ENCODE measurements at regions not wholly inside any gene's neighbourhood (a gene's known extent, or its start where the extent isn't known, plus 50 kb on each side); places are given as distances from the start of the nearest gene placed in this dataset.
"Not testable (repeated sequence)": the region's sequence is repeated elsewhere in the genome, so short reads cannot be mapped to it uniquely, and the experiment has no call there.

DNA sequence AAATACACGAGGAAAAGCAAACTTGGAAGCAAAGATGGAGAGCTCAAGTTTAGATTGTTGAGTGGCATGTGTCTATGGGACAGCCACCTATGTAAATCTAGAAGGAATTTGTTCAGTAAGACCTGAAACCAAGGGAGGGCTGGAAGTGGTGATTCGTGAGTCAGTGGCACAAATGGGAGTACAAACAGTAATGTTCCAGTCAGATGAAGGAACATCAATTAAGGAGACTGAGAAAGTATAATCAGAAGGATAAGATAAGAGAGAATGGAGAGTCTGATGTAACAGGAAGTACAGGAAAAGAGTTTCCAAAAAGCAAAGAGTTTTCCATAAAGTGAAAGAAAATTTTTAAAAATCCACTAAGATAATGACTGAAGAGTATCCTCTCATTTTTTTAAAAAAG is 544.2 kb downstream of the KIF20B start:
- Histone ChIP-seq H3K27me3 (ENCODE audit: control insufficient read depth, insufficient read depth, low read length) (no peaks in the 10 kb centered on the region), H3K4me3 (ENCODE audit: low read length in 3 of 3) (no peak overlapping the region), H3K27ac (ENCODE audit: low read depth in 2 of 2, low read length in 2 of 2) (no peak overlapping the region), H3K4me1 (ENCODE audit: control insufficient read depth in 2 of 3, insufficient read depth in 2 of 3, low read depth in 1 of 3, low read length in 3 of 3) (no peaks in the 10 kb centered on the region), H3K9me3 (ENCODE audit: control insufficient read depth in 2 of 3, insufficient read depth in 1 of 3, low read length in 3 of 3) (no peaks in the 10 kb centered on the region), H3K9ac (ENCODE audit: low read length in 3 of 3) (no peak overlapping the region), H3K36me3 (ENCODE audit: control insufficient read depth in 2 of 3, insufficient read depth in 3 of 3, low read length in 3 of 3) (no peaks in the 10 kb centered on the region)
- intact Hi-C loops (cut with DNase I), result no loop called here
- TF ChIP-seq, protein P1, sequence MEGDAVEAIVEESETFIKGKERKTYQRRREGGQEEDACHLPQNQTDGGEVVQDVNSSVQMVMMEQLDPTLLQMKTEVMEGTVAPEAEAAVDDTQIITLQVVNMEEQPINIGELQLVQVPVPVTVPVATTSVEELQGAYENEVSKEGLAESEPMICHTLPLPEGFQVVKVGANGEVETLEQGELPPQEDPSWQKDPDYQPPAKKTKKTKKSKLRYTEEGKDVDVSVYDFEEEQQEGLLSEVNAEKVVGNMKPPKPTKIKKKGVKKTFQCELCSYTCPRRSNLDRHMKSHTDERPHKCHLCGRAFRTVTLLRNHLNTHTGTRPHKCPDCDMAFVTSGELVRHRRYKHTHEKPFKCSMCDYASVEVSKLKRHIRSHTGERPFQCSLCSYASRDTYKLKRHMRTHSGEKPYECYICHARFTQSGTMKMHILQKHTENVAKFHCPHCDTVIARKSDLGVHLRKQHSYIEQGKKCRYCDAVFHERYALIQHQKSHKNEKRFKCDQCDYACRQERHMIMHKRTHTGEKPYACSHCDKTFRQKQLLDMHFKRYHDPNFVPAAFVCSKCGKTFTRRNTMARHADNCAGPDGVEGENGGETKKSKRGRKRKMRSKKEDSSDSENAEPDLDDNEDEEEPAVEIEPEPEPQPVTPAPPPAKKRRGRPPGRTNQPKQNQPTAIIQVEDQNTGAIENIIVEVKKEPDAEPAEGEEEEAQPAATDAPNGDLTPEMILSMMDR (IDR thresholded peaks at IDR 0.05; ENCODE audit: borderline replicate concordance, extremely low read depth, insufficient read depth), result no peak
- no peak for DNase-seq
- no peak for FAIRE-seq

DNA sequence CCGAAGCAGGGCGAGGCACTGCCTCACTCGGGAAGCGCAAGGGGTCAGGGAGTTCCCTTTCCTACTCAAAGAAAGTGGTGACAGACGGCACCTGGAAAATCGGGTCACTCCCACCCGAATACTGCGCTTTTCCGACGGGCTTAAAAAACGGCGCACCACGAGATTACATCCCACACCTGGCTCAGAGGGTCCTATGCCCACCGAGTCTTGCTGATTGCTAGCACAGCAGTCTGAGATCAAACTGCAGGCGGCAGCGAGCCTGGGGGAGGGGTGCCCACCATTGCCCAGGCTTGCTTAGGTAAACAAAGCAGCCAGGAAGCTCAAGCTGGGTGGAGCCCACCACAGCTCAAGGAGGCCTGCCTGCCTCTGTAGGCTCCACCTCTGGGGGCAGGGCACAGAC is 549.4 kb downstream of the KIF20B start:
- DNase-seq; H3K27me3 ChIP-seq (ENCODE audit: control insufficient read depth, insufficient read depth, low read length); intact Hi-C loops (cut with DNase I); H3K36me3 ChIP-seq (ENCODE audit: control insufficient read depth in 2 of 3, insufficient read depth in 3 of 3, low read length in 3 of 3); H3K9ac ChIP-seq (ENCODE audit: low read length in 3 of 3); H3K4me1 ChIP-seq (ENCODE audit: control insufficient read depth in 2 of 3, insufficient read depth in 2 of 3, low read depth in 1 of 3, low read length in 3 of 3); H3K27ac ChIP-seq (ENCODE audit: low read depth in 2 of 2, low read length in 2 of 2); H3K9me3 ChIP-seq (ENCODE audit: control insufficient read depth in 2 of 3, insufficient read depth in 1 of 3, low read length in 3 of 3); FAIRE-seq; H3K4me3 ChIP-seq (ENCODE audit: low read length in 3 of 3): not testable (repeated sequence)

DNA sequence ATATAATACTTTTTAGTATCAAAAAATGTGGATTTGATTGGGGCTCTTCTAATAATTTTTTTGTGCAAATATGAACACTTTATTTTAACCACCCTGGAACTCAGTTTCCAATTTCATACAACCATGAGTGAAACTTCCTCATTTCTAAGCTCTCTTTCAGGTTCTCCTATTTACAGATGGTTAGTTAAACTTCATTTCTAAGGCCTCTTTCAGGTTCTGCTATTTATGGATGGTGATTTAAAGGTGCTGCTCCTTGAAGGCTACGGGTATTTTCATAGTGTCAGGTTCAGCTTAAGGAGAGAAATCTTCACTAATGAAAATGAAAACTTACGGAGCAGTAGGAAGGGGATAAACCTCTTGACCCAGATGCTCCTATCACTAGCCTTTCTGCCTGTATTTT is 568.3 kb downstream of the KIF20B start:
- no peaks in the 10 kb centered on the region for H3K36me3 ChIP-seq (ENCODE audit: control insufficient read depth in 2 of 3, insufficient read depth in 3 of 3, low read length in 3 of 3)
- intact Hi-C loops (cut with DNase I), result no loop called here
- H3K9me3 ChIP-seq (ENCODE audit: control insufficient read depth in 2 of 3, insufficient read depth in 1 of 3, low read length in 3 of 3), result no peaks in the 10 kb centered on the region
- H3K27me3 ChIP-seq (ENCODE audit: control insufficient read depth, insufficient read depth, low read length), result no peaks in the 10 kb centered on the region
- H3K4me3 ChIP-seq (ENCODE audit: low read length in 3 of 3), result no peak overlapping the region
- TF ChIP-seq, protein P1 (IDR thresholded peaks at IDR 0.05; ENCODE audit: borderline replicate concordance, extremely low read depth, insufficient read depth), result no peak
- FAIRE-seq (no peak), DNase-seq (no peak)
- no peaks in the 10 kb centered on the region for H3K4me1 ChIP-seq (ENCODE audit: control insufficient read depth in 2 of 3, insufficient read depth in 2 of 3, low read depth in 1 of 3, low read length in 3 of 3)
- H3K9ac ChIP-seq (ENCODE audit: low read length in 3 of 3), result no peak overlapping the region
- no peak overlapping the region for H3K27ac ChIP-seq (ENCODE audit: low read depth in 2 of 2, low read length in 2 of 2)

DNA sequence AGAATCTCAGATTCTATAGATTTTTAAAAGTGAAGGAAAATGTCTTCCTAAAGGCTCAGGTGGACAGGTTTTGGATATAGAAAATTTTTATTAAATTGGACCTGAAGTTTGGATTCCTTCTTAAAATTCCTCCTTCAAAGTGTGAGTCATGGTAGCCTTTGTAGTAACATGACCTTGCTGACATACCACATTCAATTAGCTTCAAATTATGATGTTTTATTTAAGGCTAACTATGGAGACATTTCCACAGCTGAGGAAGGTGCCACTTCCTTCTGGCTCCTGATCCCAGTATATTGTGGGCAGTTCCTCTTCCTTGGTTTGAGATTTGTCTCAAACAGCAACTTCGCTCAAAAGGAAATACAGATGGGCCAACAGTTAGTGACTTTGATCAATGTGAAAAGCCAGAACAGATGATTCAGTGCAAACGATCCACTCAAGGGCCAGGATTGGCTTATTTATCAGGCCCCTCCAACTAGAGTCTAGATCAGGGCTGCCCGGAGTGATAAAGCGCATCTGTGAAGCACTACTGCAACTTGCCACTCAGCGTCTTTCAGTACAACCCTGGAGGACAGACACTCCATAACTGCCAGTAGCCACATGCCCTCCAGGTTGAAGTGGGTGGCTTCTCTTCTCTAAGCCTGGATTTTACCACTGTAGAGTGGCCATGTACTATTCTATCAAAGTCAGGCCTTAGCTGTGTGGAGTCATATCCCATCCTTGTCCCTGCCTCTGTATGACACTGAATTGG is 573.5 kb downstream of the KIF20B start:
- no peak for DNase-seq
- TF ChIP-seq, protein P1 (IDR thresholded peaks at IDR 0.05; ENCODE audit: borderline replicate concordance, extremely low read depth, insufficient read depth), result no peak

More for the DNA sequence above, 573.5 kb downstream of the KIF20B start:
- no peaks in the 10 kb centered on the region for H3K4me1 ChIP-seq (ENCODE audit: control insufficient read depth in 2 of 3, insufficient read depth in 2 of 3, low read depth in 1 of 3, low read length in 3 of 3)
- intact Hi-C loops (cut with DNase I), result no loop called here
- H3K36me3 ChIP-seq (ENCODE audit: control insufficient read depth in 2 of 3, insufficient read depth in 3 of 3, low read length in 3 of 3), result no peaks in the 10 kb centered on the region
- H3K9me3 ChIP-seq (ENCODE audit: control insufficient read depth in 2 of 3, insufficient read depth in 1 of 3, low read length in 3 of 3), result no peaks in the 10 kb centered on the region
- FAIRE-seq, result no peak
- H3K4me3 ChIP-seq (ENCODE audit: low read length in 3 of 3), result no peak overlapping the region
- no peak overlapping the region for H3K9ac ChIP-seq (ENCODE audit: low read length in 3 of 3)
- no peaks in the 10 kb centered on the region for H3K27me3 ChIP-seq (ENCODE audit: control insufficient read depth, insufficient read depth, low read length)
- no peak overlapping the region for H3K27ac ChIP-seq (ENCODE audit: low read depth in 2 of 2, low read length in 2 of 2)

All from kidney (tissue), 13 donors.